ENCODE measurements at regions not wholly inside any gene's neighbourhood (a gene's known extent, or its start where the extent isn't known, plus 50 kb on each side); places are given as distances from the start of the nearest gene placed in this dataset.

- DNase-seq (ENCODE audit: low read depth) = peak; percentile 99
- H3K4me3 ChIP-seq (ENCODE audit: low read depth, low read length) = no peak overlapping the region
- H3K27me3 ChIP-seq (ENCODE audit: control insufficient read depth, insufficient read depth, low read length) = no peaks in the 10 kb centered on the region
- H3K36me3 ChIP-seq (ENCODE audit: control insufficient read depth, insufficient read depth, low read length) = no peaks in the 10 kb centered on the region
- FAIRE-seq = no peak
- no peak for TF ChIP-seq CTCF (IDR thresholded peaks at IDR 0.05; ENCODE audit: insufficient read depth, low read length, severe bottlenecking)
Observed at GRCh38 chr6:22892452-22892851, 323.1 kb downstream of the HDGFL1 start.

GRCh38 chr6:22896696-22897095 lies 327.3 kb downstream of the HDGFL1 start:
- no peak for TF ChIP-seq CTCF (IDR thresholded peaks at IDR 0.05; ENCODE audit: insufficient read depth, low read length, severe bottlenecking)
- H3K36me3 ChIP-seq (ENCODE audit: control insufficient read depth, insufficient read depth, low read length) = no peaks in the 10 kb centered on the region
- H3K27me3 ChIP-seq (ENCODE audit: control insufficient read depth, insufficient read depth, low read length) = no peaks in the 10 kb centered on the region
- no peak for DNase-seq (ENCODE audit: low read depth)
- no peak overlapping the region for H3K4me3 ChIP-seq (ENCODE audit: low read depth, low read length)
- FAIRE-seq = no peak

- FAIRE-seq = no peak
Observed at GRCh38 chr6:22899426-22899825, 330.1 kb downstream of the HDGFL1 start.

DNA sequence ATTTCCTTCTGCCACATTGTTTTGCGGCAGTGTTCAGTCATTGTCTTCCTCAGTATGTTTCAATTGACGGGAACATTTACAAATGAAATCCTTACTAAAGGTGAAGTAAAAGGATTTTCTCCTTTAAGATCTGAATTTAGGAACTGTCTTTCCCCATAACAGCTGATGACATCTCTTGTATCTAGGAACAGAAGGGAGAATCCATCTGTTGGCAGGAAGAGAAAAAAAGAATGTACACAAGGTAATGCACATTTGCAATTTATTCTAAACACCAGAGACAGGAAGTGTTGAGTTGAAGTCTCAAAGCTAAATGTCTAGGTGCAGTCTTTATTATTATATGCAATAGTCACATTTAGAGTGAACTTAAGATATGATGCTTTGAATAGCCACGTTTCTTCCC lies 334.5 kb downstream of the HDGFL1 start:
- DNase-seq (ENCODE audit: low read depth) = no peak
- no peaks in the 10 kb centered on the region for H3K27me3 ChIP-seq (ENCODE audit: control insufficient read depth, insufficient read depth, low read length)
- FAIRE-seq = no peak
- H3K4me3 ChIP-seq (ENCODE audit: low read depth, low read length) = no peak overlapping the region
- no peak for TF ChIP-seq CTCF (IDR thresholded peaks at IDR 0.05; ENCODE audit: insufficient read depth, low read length, severe bottlenecking)
- no peaks in the 10 kb centered on the region for H3K36me3 ChIP-seq (ENCODE audit: control insufficient read depth, insufficient read depth, low read length)

More at GRCh38 chr6:22899426-22899825, 330.1 kb downstream of the HDGFL1 start:
- no peak for TF ChIP-seq CTCF (IDR thresholded peaks at IDR 0.05; ENCODE audit: insufficient read depth, low read length, severe bottlenecking)
- no peaks in the 10 kb centered on the region for H3K36me3 ChIP-seq (ENCODE audit: control insufficient read depth, insufficient read depth, low read length)
- H3K4me3 ChIP-seq (ENCODE audit: low read depth, low read length) = no peak overlapping the region
- no peak for DNase-seq (ENCODE audit: low read depth)
- no peaks in the 10 kb centered on the region for H3K27me3 ChIP-seq (ENCODE audit: control insufficient read depth, insufficient read depth, low read length)

DNA sequence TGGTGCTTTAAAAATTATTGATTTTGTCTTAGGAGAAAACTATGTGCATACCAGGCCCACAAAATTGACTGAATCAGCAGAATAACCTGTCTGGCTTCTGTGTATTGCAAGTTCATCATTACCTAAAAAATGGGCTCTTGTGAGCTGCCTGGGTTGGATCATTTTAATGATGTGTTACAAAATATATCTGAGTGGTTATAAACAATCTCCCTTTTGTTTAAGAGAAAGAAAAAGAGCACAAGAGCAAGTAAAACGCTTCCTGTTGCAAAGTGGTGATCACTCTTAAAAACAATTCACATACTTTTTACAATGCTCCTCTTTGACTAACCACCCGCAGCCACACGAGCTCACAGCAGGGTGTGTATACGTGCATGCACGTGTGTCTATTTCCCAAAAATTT lies 335.1 kb downstream of the HDGFL1 start:
- DNase-seq (ENCODE audit: low read depth) (no peak), FAIRE-seq (no peak)
- no peak for TF ChIP-seq CTCF (IDR thresholded peaks at IDR 0.05; ENCODE audit: insufficient read depth, low read length, severe bottlenecking)
- no peaks in the 10 kb centered on the region for H3K27me3 ChIP-seq (ENCODE audit: control insufficient read depth, insufficient read depth, low read length)
- H3K4me3 ChIP-seq (ENCODE audit: low read depth, low read length) = no peak overlapping the region
- H3K36me3 ChIP-seq (ENCODE audit: control insufficient read depth, insufficient read depth, low read length) = no peaks in the 10 kb centered on the region

DNA sequence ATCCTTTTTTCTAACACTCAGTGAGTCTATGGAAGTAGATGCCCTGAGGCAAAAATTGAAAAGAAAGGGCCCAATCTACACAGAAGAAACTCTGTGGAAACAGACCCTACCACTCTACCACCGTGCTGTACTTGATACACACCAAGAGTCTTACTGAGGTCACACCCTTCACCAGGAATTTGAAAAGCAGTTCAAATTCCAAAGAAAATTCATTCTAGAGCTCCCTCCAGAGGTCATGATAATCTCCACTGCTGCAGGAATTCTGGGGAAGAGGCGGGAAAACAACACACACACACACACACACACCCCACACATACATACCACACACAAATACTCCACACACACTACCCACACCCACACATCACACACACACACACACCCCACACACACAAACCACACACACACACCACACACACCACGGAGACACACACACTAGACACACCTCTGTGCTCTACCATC lies 336.8 kb downstream of the HDGFL1 start:
- H3K4me3 ChIP-seq (ENCODE audit: low read depth, low read length) = no peak overlapping the region
- TF ChIP-seq CTCF (IDR thresholded peaks at IDR 0.05; ENCODE audit: insufficient read depth, low read length, severe bottlenecking) = peak; percentile 53
- no peaks in the 10 kb centered on the region for H3K36me3 ChIP-seq (ENCODE audit: control insufficient read depth, insufficient read depth, low read length)
- H3K27me3 ChIP-seq (ENCODE audit: control insufficient read depth, insufficient read depth, low read length) = no peaks in the 10 kb centered on the region
- FAIRE-seq (no peak), DNase-seq (ENCODE audit: low read depth) (peak; percentile 66)

Measured in bronchial epithelial cell (primary cell).